ENCODE measurements at regions not wholly inside any gene's neighbourhood (a gene's known extent, or its start where the extent isn't known, plus 50 kb on each side); places are given as distances from the start of the nearest gene placed in this dataset.

GRCh38 chr6:163706500-163707087 is 292.1 kb downstream of the QKI start:
- TF ChIP-seq CTCF (IDR thresholded peaks at IDR 0.05; ENCODE audit: low read depth, low read length, poor library complexity, severe bottlenecking) (no peak), EZH2phosphoT487 (IDR thresholded peaks at IDR 0.05; ENCODE audit: borderline replicate concordance, low read length) (no peak)
